Kidney epithelial cell (primary cell): ENCODE measurements at regions not wholly inside any gene's neighbourhood (a gene's known extent, or its start where the extent isn't known, plus 50 kb on each side); places are given as distances from the start of the nearest gene placed in this dataset.

Experiments
- DNase-seq: peaks from one replicate; pipeline ENCODE4 v3.0.0-alpha.2; 2010; ENCODE audit warnings: low read depth
- H3K27me3 ChIP-seq: 2 replicates; pipeline ENCODE4 v1.6.0; 2011; ENCODE audit warnings: low read length; ENCODE audit not compliant: control insufficient read depth, insufficient read depth
- H3K36me3 ChIP-seq: 2 replicates; pipeline ENCODE4 v1.5.1; 2011; ENCODE audit warnings: low read length; ENCODE audit not compliant: control insufficient read depth, insufficient read depth
- H3K4me3 ChIP-seq: 2 replicates; pipeline ENCODE4 v1.5.1; 2011; ENCODE audit warnings: low read depth, mild to moderate bottlenecking, control low read depth, low read length
- TF ChIP-seq, protein P1 (sequence below): IDR thresholded peaks from 2 replicates; pipeline ENCODE4 v1.5.1; 2011; ENCODE audit warnings: mild to moderate bottlenecking, moderate library complexity, low read length, control low read depth, inconsistent platforms; ENCODE audit not compliant: insufficient read depth, poor library complexity, severe bottlenecking

DNA sequence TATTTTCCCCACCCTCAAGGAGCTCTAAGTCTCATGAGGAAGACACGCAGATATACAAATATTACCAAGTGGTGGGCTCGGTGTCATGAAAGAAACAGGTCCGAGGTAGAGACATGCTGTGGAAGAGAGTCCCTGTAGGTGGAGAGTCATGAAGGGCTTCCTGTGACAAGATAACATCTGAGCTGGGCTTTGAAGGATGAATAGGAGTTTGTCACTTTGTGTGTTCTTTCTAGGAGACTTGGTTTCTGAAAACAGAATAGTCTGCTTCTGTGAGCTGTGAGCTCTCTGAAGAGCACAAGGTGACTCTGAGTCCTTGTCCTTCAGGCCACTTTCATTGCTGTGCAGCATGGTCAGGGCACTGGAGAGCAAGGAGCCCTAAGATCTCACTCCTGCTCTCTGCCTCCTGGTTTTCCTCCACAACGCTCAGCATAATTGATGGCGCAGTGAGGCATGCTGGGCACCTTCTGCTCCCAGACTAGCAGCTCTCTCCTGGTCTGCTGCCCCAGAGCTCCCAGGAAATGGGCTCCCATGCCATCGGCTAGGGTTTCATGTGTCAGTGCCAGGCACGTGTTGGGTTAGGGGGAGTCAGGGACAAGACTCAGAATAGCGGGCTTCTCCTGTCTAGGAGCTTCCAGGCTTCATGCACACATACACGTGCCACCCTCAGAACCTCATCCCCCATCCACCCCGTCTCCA, 209.9 kb upstream of the CSF3R start:
- Histone ChIP-seq H3K36me3 (no peaks in the 10 kb centered on the region), H3K27me3 (peaks cover 3% of the 10 kb centered on the region), H3K4me3 (no peak overlapping the region)
- TF ChIP-seq, protein P1, sequence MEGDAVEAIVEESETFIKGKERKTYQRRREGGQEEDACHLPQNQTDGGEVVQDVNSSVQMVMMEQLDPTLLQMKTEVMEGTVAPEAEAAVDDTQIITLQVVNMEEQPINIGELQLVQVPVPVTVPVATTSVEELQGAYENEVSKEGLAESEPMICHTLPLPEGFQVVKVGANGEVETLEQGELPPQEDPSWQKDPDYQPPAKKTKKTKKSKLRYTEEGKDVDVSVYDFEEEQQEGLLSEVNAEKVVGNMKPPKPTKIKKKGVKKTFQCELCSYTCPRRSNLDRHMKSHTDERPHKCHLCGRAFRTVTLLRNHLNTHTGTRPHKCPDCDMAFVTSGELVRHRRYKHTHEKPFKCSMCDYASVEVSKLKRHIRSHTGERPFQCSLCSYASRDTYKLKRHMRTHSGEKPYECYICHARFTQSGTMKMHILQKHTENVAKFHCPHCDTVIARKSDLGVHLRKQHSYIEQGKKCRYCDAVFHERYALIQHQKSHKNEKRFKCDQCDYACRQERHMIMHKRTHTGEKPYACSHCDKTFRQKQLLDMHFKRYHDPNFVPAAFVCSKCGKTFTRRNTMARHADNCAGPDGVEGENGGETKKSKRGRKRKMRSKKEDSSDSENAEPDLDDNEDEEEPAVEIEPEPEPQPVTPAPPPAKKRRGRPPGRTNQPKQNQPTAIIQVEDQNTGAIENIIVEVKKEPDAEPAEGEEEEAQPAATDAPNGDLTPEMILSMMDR = no peak
- no peak for DNase-seq

DNA sequence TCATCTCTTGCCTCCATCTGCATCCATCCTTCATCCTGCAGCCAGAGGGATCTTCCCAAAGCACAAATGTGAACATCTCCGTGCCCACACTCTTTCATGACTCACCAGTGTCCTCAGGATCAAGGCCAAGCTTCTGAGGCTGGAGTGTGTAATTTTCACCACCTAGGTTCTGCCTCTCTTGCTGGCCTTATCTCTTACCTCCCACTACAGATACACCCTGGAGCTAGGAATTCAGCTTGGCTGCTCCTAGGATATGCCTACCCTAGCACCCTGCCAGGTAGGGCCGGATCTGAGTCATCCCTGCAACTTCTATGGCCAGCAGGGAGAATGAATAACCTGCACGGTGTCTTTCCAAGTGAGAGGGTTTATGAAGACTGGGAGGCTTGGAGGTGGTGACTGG, 208.7 kb upstream of the CSF3R start:
- Histone ChIP-seq H3K4me3 (no peak overlapping the region), H3K36me3 (no peaks in the 10 kb centered on the region), H3K27me3 (peaks cover 3% of the 10 kb centered on the region)
- no peak for DNase-seq
- TF ChIP-seq, protein P1 = no peak

DNA sequence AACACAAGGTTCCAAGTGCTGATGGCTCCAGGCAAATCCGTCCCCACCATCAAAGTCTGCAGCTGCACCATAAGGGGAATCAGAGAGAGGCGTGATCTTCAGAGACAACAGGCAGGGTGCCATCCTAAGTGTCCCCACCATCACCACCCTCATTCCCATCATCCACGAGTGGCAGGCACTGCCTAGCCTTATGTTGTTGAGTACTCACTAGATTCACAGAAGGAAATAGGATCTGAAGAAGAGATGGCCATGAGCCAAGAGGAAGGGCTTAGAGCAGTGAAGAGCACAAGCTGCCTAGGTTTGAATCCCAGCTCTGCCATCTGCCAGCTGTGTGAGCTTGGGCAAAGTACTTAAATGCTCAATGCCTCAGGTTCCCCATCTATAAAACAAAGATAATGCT, 207.3 kb upstream of the CSF3R start:
- Histone ChIP-seq H3K4me3 (no peak overlapping the region), H3K36me3 (no peaks in the 10 kb centered on the region), H3K27me3 (peaks cover 3% of the 10 kb centered on the region)
- no peak for DNase-seq
- TF ChIP-seq, protein P1 = no peak

DNA sequence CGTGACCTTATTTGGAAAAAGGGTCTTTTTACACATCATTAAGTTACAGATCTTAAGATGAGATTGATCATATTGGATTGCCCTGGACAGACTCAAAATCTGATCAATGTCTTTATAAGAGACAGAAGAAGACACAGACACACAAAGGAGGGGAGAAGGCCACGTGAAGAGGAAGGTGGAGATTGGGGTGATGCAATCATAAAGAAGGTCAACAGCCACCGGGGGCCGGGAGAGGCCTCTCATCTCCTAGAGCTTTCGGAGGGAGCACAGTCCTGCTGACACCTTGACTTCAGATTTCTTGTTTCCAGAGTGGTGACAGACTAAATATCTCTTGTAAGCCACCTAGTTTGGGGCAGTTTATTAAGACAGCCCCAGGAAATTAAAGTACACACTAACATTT, 204.6 kb upstream of the CSF3R start:
- TF ChIP-seq, protein P1 = no peak
- DNase-seq = no peak
- no peak overlapping the region for H3K4me3 ChIP-seq
- no peaks in the 10 kb centered on the region for H3K36me3 ChIP-seq
- no peaks in the 10 kb centered on the region for H3K27me3 ChIP-seq

DNA sequence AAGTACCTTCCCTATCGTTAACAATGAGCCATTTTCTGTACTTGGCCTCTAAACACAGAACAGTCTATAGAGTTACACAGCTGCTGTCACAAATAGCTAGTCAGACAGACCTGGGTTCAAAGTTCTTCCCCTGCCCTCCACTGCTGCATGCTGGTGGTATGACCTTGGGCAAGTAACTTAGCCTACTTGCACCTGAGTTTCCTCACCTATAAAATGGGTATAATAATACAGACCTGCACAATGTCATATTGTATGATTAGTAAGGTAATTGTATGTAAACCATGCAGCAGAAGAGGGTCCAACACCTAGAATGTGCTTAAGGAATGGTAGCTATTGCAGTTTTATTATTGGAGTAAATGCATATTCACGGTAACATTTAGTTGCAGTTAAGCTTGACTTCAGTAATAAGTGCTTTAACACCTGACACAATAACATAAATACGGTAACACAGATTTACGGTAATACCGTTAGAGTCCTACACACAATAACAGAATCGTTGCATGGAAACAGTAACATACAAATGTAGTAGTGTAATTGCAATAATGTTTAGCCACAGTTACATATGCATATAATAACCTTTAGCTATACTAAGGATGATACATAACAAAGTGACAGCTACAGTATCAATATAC, 193.3 kb upstream of the CSF3R start:
- TF ChIP-seq, protein P1 = no peak

DNA sequence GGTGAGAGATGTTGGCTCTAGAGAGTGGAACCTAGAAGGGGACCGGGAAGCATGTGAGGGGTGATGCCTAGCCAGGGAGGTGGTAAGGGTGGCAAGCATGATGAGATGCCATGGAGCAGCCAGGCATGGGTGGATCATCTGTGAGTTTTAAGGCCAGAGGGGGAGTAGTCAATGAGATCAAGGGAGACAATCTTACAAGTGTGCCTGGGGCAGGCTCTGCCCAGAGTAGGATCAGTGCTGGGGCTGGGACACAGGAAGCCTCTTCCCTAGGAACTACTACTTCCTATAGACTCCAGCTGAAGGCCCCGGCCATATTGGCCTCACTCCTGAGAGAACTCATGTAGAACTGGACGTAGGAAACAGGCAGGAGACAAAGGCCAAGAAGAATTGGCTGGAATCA, 192.4 kb upstream of the CSF3R start:
- H3K27me3 ChIP-seq = peaks cover 2% of the 10 kb centered on the region
- H3K4me3 ChIP-seq = no peak overlapping the region
- DNase-seq = no peak
- H3K36me3 ChIP-seq = no peaks in the 10 kb centered on the region
- TF ChIP-seq, protein P1 = no peak

More for the DNA sequence above, 193.3 kb upstream of the CSF3R start:
- H3K36me3 ChIP-seq = no peaks in the 10 kb centered on the region
- no peak overlapping the region for H3K4me3 ChIP-seq
- peaks cover 2% of the 10 kb centered on the region for H3K27me3 ChIP-seq
- no peak for DNase-seq
